Erythroblast (primary cell): ENCODE measurements at regions not wholly inside any gene's neighbourhood (a gene's known extent, or its start where the extent isn't known, plus 50 kb on each side); places are given as distances from the start of the nearest gene placed in this dataset.

ENCODE experiments used
- GATA1 ChIP-seq: IDR thresholded peaks from 2 replicates; pipeline ENCODE4 v1.6.1; 2011; ENCODE audit warnings: low read depth, mild to moderate bottlenecking, control low read depth, low read length, moderate library complexity
- POLR2A ChIP-seq: IDR thresholded peaks from 2 replicates; pipeline ENCODE4 v1.6.1; 2011; ENCODE audit warnings: mild to moderate bottlenecking, low read length

GRCh38 chr6:54044059-54044458, 67.2 kb upstream of the MLIP start:
- TF ChIP-seq POLR2A (no peak), GATA1 (no peak)
